ENCODE measurements at regions not wholly inside any gene's neighbourhood (a gene's known extent, or its start where the extent isn't known, plus 50 kb on each side); places are given as distances from the start of the nearest gene placed in this dataset.

DNA sequence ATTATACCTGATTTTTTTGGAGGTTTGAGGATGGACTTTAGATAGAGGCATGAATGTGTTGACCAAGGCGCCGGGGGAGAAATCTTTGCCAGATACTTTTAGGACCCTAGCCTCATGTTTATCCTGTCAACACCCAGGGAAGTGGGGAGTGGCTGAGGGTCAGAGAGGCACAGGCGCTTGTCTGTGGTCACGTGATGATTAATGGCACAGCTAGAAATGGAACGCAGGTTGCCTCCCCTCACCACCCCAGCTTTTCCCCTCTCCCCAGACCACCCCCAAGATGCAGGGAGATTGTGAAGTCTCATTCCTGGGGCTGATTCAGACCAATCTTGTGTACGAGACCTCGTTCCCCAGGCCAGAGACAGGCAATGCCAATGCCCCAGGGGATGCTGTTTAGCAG is 218.4 kb upstream of the LINGO1 start:
- no peak for DNase-seq
- H3K4me3 ChIP-seq (ENCODE audit: low read length), result no peak overlapping the region
- no peaks in the 10 kb centered on the region for H4K20me1 ChIP-seq (ENCODE audit: insufficient read depth, low read depth, low read length)
- no peak overlapping the region for H2AFZ ChIP-seq (ENCODE audit: low read length)
- no peaks in the 10 kb centered on the region for H3K36me3 ChIP-seq (ENCODE audit: insufficient read depth, low read length)
- H3K27ac ChIP-seq (ENCODE audit: low read length), result no peak overlapping the region
- no peak overlapping the region for H3K9ac ChIP-seq (ENCODE audit: low read length)
- H3K27me3 ChIP-seq (ENCODE audit: low read length), result no peaks in the 10 kb centered on the region
- H3K9me3 ChIP-seq (ENCODE audit: low read length), result no peaks in the 10 kb centered on the region
- no peaks in the 10 kb centered on the region for H3K79me2 ChIP-seq (ENCODE audit: low read length)
- H3K4me2 ChIP-seq (ENCODE audit: low read depth, low read length, poor library complexity, severe bottlenecking), result no peak overlapping the region
- no peaks in the 10 kb centered on the region for H3K9me2 ChIP-seq (replicated peaks; ENCODE audit: insufficient read depth, low read length)
- H3K4me1 ChIP-seq (ENCODE audit: low read length), result peaks cover 13% of the 10 kb centered on the region

GRCh38 chr15:77846986-77847385 is 214.3 kb upstream of the LINGO1 start:
- Histone ChIP-seq H3K9ac (ENCODE audit: low read length) (no peak overlapping the region), H2AFZ (ENCODE audit: low read length) (no peak overlapping the region), H3K9me3 (ENCODE audit: low read length) (no peaks in the 10 kb centered on the region; the same call in none of the 2 replicates), H3K27ac (ENCODE audit: low read length) (no peak overlapping the region), H3K4me3 (ENCODE audit: low read length) (no peak overlapping the region), H3K36me3 (ENCODE audit: insufficient read depth, low read length) (no peaks in the 10 kb centered on the region), H3K4me2 (ENCODE audit: low read depth, low read length, poor library complexity, severe bottlenecking) (no peak overlapping the region), H3K27me3 (ENCODE audit: low read length) (no peaks in the 10 kb centered on the region), H3K9me2 (replicated peaks; ENCODE audit: insufficient read depth, low read length) (no peaks in the 10 kb centered on the region), H3K4me1 (ENCODE audit: low read length) (no peaks in the 10 kb centered on the region), H3K79me2 (ENCODE audit: low read length) (no peaks in the 10 kb centered on the region), H4K20me1 (ENCODE audit: insufficient read depth, low read depth, low read length) (no peaks in the 10 kb centered on the region)
- no peak for DNase-seq

- no peak overlapping the region for H3K9ac ChIP-seq (ENCODE audit: low read length)
- no peak overlapping the region for H2AFZ ChIP-seq (ENCODE audit: low read length)
- H3K27me3 ChIP-seq (ENCODE audit: low read length), result no peaks in the 10 kb centered on the region
- no peak for DNase-seq
- H3K79me2 ChIP-seq (ENCODE audit: low read length), result no peaks in the 10 kb centered on the region
- no peak overlapping the region for H3K27ac ChIP-seq (ENCODE audit: low read length)
- no peaks in the 10 kb centered on the region; the same call in none of the 2 replicates for H3K9me3 ChIP-seq (ENCODE audit: low read length)
- no peaks in the 10 kb centered on the region for H3K4me1 ChIP-seq (ENCODE audit: low read length)
- H3K9me2 ChIP-seq (replicated peaks; ENCODE audit: insufficient read depth, low read length), result no peaks in the 10 kb centered on the region
- no peak overlapping the region for H3K4me3 ChIP-seq (ENCODE audit: low read length)
- H3K4me2 ChIP-seq (ENCODE audit: low read depth, low read length, poor library complexity, severe bottlenecking), result no peak overlapping the region
- H3K36me3 ChIP-seq (ENCODE audit: insufficient read depth, low read length), result no peaks in the 10 kb centered on the region
- no peaks in the 10 kb centered on the region for H4K20me1 ChIP-seq (ENCODE audit: insufficient read depth, low read depth, low read length)
Observed at GRCh38 chr15:77846360-77846759, 213.6 kb upstream of the LINGO1 start.

- peak; percentile 63 for DNase-seq
- Histone ChIP-seq H3K9ac (ENCODE audit: low read length) (no peak overlapping the region), H3K4me3 (ENCODE audit: low read length) (no peak overlapping the region), H3K27ac (ENCODE audit: low read length) (no peak overlapping the region), H3K36me3 (ENCODE audit: insufficient read depth, low read length) (no peaks in the 10 kb centered on the region), H3K9me3 (ENCODE audit: low read length) (no peaks in the 10 kb centered on the region; the same call in none of the 2 replicates), H3K79me2 (ENCODE audit: low read length) (no peaks in the 10 kb centered on the region), H4K20me1 (ENCODE audit: insufficient read depth, low read depth, low read length) (no peaks in the 10 kb centered on the region), H3K27me3 (ENCODE audit: low read length) (no peaks in the 10 kb centered on the region), H3K9me2 (replicated peaks; ENCODE audit: insufficient read depth, low read length) (no peaks in the 10 kb centered on the region), H2AFZ (ENCODE audit: low read length) (no peak overlapping the region), H3K4me1 (ENCODE audit: low read length) (no peaks in the 10 kb centered on the region), H3K4me2 (ENCODE audit: low read depth, low read length, poor library complexity, severe bottlenecking) (no peak overlapping the region)
Observed at GRCh38 chr15:77844798-77845446, 212.2 kb upstream of the LINGO1 start.

GRCh38 chr15:77843546-77843945 is 210.8 kb upstream of the LINGO1 start:
- no peak overlapping the region for H2AFZ ChIP-seq (ENCODE audit: low read length)
- H3K27me3 ChIP-seq (ENCODE audit: low read length), result no peaks in the 10 kb centered on the region
- H4K20me1 ChIP-seq (ENCODE audit: insufficient read depth, low read depth, low read length), result 0 out of 2 replicates have a peak, but pooled peaks cover 4% of the 10 kb centered on the region
- H3K27ac ChIP-seq (ENCODE audit: low read length), result no peak overlapping the region
- no peaks in the 10 kb centered on the region for H3K4me1 ChIP-seq (ENCODE audit: low read length)
- no peaks in the 10 kb centered on the region for H3K36me3 ChIP-seq (ENCODE audit: insufficient read depth, low read length)
- H3K9me2 ChIP-seq (replicated peaks; ENCODE audit: insufficient read depth, low read length), result no peaks in the 10 kb centered on the region
- H3K9me3 ChIP-seq (ENCODE audit: low read length), result no peaks in the 10 kb centered on the region; the same call in none of the 2 replicates
- DNase-seq, result no peak
- no peak overlapping the region for H3K4me2 ChIP-seq (ENCODE audit: low read depth, low read length, poor library complexity, severe bottlenecking)
- H3K9ac ChIP-seq (ENCODE audit: low read length), result no peak overlapping the region
- H3K4me3 ChIP-seq (ENCODE audit: low read length), result no peak overlapping the region
- H3K79me2 ChIP-seq (ENCODE audit: low read length), result no peaks in the 10 kb centered on the region

DNA sequence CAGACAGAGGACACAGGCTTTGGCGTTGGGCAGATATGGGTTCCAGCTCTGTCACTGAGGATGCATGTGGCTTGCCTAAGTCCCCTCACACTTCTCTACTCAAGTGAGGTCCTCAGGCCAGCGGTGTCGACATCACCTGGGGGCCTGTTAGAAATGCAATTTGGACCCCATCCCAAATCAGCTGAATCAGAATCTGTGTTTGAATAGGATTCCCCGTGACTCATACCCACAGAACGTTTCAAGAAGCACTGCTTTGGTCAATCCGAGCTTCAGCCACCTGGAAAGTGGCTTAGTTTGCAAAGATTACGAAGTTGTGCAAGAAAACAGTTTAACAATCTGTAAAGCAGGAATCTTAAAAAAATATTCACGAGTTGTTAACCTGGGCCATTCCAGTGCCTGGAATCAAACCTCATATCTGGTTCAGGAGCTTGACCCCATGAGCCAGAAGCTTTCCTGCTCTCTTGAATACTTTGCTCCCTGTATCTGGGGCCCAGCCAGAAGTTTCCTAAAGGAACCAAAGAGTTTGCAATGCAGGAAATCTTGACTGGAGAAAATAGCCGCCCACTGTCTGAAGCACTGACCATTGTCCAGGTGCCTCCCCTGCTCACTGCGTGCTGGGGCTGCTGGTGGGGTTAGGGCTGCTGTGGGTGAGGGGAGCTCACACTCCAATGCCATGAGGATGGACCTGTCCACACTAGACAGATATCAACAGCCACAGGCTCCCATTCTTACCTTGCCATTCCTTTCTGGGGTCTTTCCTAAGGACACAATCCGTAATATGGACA is 208.5 kb upstream of the LINGO1 start:
- Histone ChIP-seq H3K9ac (ENCODE audit: low read length) (no peak overlapping the region), H2AFZ (ENCODE audit: low read length) (no peak overlapping the region)

GRCh38 chr15:77839970-77840905 is 207.5 kb upstream of the LINGO1 start:
- Histone ChIP-seq H3K27me3 (ENCODE audit: low read length) (no peaks in the 10 kb centered on the region), H3K4me1 (ENCODE audit: low read length) (no peaks in the 10 kb centered on the region), H3K27ac (ENCODE audit: low read length) (no peak overlapping the region), H3K9me3 (ENCODE audit: low read length) (no peaks in the 10 kb centered on the region; the same call in none of the 2 replicates), H3K4me3 (ENCODE audit: low read length) (no peak overlapping the region), H3K79me2 (ENCODE audit: low read length) (no peaks in the 10 kb centered on the region), H3K9ac (ENCODE audit: low read length) (no peak overlapping the region), H2AFZ (ENCODE audit: low read length) (no peak overlapping the region), H3K9me2 (replicated peaks; ENCODE audit: insufficient read depth, low read length) (no peaks in the 10 kb centered on the region), H3K4me2 (ENCODE audit: low read depth, low read length, poor library complexity, severe bottlenecking) (no peak overlapping the region), H4K20me1 (ENCODE audit: insufficient read depth, low read depth, low read length) (0 out of 2 replicates have a peak, but pooled peaks cover 4% of the 10 kb centered on the region), H3K36me3 (ENCODE audit: insufficient read depth, low read length) (no peaks in the 10 kb centered on the region)
- DNase-seq, result no peak

More for the DNA sequence above, 208.5 kb upstream of the LINGO1 start:
- Histone ChIP-seq H3K9me2 (replicated peaks; ENCODE audit: insufficient read depth, low read length) (no peaks in the 10 kb centered on the region), H3K79me2 (ENCODE audit: low read length) (no peaks in the 10 kb centered on the region), H3K27me3 (ENCODE audit: low read length) (no peaks in the 10 kb centered on the region), H3K27ac (ENCODE audit: low read length) (no peak overlapping the region), H4K20me1 (ENCODE audit: insufficient read depth, low read depth, low read length) (0 out of 2 replicates have a peak, but pooled peaks cover 4% of the 10 kb centered on the region), H3K4me2 (ENCODE audit: low read depth, low read length, poor library complexity, severe bottlenecking) (no peak overlapping the region), H3K4me1 (ENCODE audit: low read length) (no peaks in the 10 kb centered on the region), H3K4me3 (ENCODE audit: low read length) (no peak overlapping the region), H3K36me3 (ENCODE audit: insufficient read depth, low read length) (no peaks in the 10 kb centered on the region), H3K9me3 (ENCODE audit: low read length) (no peaks in the 10 kb centered on the region; the same call in none of the 2 replicates)
- no peak for DNase-seq

All from Karpas-422 (cell line).